IMR-90 (cell line): ENCODE measurements at regions not wholly inside any gene's neighbourhood (a gene's known extent, or its start where the extent isn't known, plus 50 kb on each side); places are given as distances from the start of the nearest gene placed in this dataset.

Source experiments
- CTCF ChIP-seq: conservative IDR thresholded peaks from 2 replicates; pipeline ENCODE4 v1.5.1; 2012; ENCODE audit warnings: mild to moderate bottlenecking, low read depth, low read length, improper control_type of control experiment
- MAFK ChIP-seq: IDR thresholded peaks from 2 replicates; pipeline ENCODE4 v1.6.1; 2012; ENCODE audit warnings: low read depth, low read length, improper control_type of control experiment
- MXI1 ChIP-seq: IDR thresholded peaks from 2 replicates; pipeline ENCODE4 v1.6.1; 2012; ENCODE audit warnings: low read depth, mild to moderate bottlenecking, low read length, moderate library complexity, borderline replicate concordance
- NFE2L2 ChIP-seq: fragments of 150-350 bp; IDR thresholded peaks from 2 replicates; pipeline ENCODE4 v1.6.1; 2016; ENCODE audit warnings: low read depth, mild to moderate bottlenecking, low read length
- POLR2A ChIP-seq: IDR thresholded peaks from 2 replicates; pipeline ENCODE4 v1.6.1; 2012; ENCODE audit warnings: mild to moderate bottlenecking, low read depth, low read length
- RAD21 ChIP-seq: IDR thresholded peaks from 2 replicates; pipeline ENCODE4 v1.6.1; 2012; ENCODE audit warnings: low read length, improper control_type of control experiment
- RCOR1 ChIP-seq: IDR thresholded peaks from 2 replicates; pipeline ENCODE4 v1.6.1; 2012; ENCODE audit warnings: mild to moderate bottlenecking, low read length, improper control_type of control experiment; ENCODE audit not compliant: insufficient replicate concordance

- TF ChIP-seq CTCF (no peak), POLR2A (no peak), RCOR1 (no peak), RAD21 (no peak), MAFK (no peak), MXI1 (no peak), NFE2L2 (no peak)
These were observed 491.4 kb downstream of the KIF20B start for GRCh38 chr10:90192825-90193224.
